ENCODE measurements at regions not wholly inside any gene's neighbourhood (a gene's known extent, or its start where the extent isn't known, plus 50 kb on each side); places are given as distances from the start of the nearest gene placed in this dataset.

DNA sequence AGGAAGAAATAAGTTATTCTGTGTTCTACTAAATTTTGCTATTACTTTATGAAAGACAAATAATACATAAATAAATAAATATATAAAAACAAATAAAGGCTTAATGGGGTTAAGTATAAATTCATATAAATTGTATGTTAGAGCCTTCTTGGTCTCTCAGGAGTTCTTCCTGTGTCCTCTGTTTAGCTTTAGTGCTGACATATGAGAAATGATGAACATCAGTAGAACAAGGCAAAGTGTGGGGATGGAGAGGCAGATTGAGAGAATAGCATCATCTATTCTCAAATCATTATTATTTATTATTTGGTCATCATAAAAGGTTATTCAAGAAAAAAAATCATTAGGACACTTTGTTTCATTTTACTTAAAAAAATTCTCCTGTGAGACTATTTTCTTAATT, 468.1 kb upstream of the CHST9 start:
- Mint-ChIP-seq H3K4me3 (no peak overlapping the region), H3K27me3 (no peaks in the 10 kb centered on the region), H3K27ac (no peak overlapping the region), H3K36me3 (no peaks in the 10 kb centered on the region), H3K4me1 (no peaks in the 10 kb centered on the region), H3K9me3 (peaks cover 0 to 32% (median 6%) of the 10 kb centered on the region in 7 donors)
- Histone ChIP-seq H3K27ac (ENCODE audit: insufficient read depth, low read length, poor library complexity, severe bottlenecking) (no peak overlapping the region), H3K4me1 (ENCODE audit: control insufficient read depth, insufficient read depth, low read length, poor library complexity, severe bottlenecking) (no peaks in the 10 kb centered on the region), H3K4me3 (ENCODE audit: low read depth, low read length) (no peak overlapping the region), H3K27me3 (ENCODE audit: control insufficient read depth, insufficient read depth, low read length) (no peaks in the 10 kb centered on the region), H3K36me3 (ENCODE audit: control insufficient read depth, insufficient read depth, low read length) (no peaks in the 10 kb centered on the region), H3K9me3 (ENCODE audit: control insufficient read depth in 2 of 2, low read length in 2 of 2) (peaks cover 0 to 1% of the 10 kb centered on the region in 2 experiments)
- ATAC-seq (ENCODE audit: low read depth in 2 of 2) (no peak), DNase-seq (no peak)

DNA sequence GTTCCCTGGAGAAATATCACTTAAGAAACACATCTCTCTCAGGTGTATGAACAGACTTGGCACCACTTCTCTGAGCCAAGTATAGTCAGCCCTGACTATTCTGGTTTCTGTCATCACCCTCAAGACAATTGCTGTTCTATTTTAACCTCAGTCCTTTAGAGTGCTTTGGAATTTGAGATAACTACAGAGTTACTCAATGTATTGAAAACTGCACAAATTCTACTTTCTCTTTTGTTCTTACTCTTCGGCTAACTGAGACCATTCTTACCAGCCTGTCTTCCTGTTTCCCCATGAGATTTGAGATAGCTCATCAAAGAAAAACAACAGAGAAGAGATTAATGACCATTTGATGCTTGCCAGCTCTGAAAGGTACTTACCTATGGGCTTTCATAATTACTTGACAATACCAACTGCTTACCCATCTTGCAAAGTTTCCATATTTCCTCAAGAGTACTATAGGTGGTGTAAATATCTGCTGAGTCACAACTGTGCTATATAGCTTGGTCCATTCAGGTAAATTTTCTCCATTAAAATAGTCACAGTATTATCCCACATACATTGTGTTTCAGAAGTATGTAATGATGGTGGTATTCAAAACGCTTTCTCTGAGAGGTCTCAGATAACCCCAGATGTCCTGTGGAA, 467.5 kb upstream of the CHST9 start:
- no peaks in the 10 kb centered on the region for H3K27me3 Mint-ChIP-seq
- no peak overlapping the region for H3K4me3 Mint-ChIP-seq
- ATAC-seq (ENCODE audit: low read depth in 2 of 2) (no peak), DNase-seq (no peak)
- no peaks in the 10 kb centered on the region for H3K4me1 Mint-ChIP-seq
- H3K27ac ChIP-seq (ENCODE audit: insufficient read depth, low read length, poor library complexity, severe bottlenecking), result no peak overlapping the region
- H3K27me3 ChIP-seq (ENCODE audit: control insufficient read depth, insufficient read depth, low read length), result no peaks in the 10 kb centered on the region
- peaks cover 0 to 32% (median 6%) of the 10 kb centered on the region in 7 donors for H3K9me3 Mint-ChIP-seq
- H3K36me3 Mint-ChIP-seq, result no peaks in the 10 kb centered on the region
- no peak overlapping the region for H3K27ac Mint-ChIP-seq
- H3K4me3 ChIP-seq (ENCODE audit: low read depth, low read length), result no peak overlapping the region
- H3K36me3 ChIP-seq (ENCODE audit: control insufficient read depth, insufficient read depth, low read length), result no peaks in the 10 kb centered on the region
- H3K9me3 ChIP-seq (ENCODE audit: control insufficient read depth in 2 of 2, low read length in 2 of 2), result no peaks in the 10 kb centered on the region
- no peaks in the 10 kb centered on the region for H3K4me1 ChIP-seq (ENCODE audit: control insufficient read depth, insufficient read depth, low read length, poor library complexity, severe bottlenecking)

DNA sequence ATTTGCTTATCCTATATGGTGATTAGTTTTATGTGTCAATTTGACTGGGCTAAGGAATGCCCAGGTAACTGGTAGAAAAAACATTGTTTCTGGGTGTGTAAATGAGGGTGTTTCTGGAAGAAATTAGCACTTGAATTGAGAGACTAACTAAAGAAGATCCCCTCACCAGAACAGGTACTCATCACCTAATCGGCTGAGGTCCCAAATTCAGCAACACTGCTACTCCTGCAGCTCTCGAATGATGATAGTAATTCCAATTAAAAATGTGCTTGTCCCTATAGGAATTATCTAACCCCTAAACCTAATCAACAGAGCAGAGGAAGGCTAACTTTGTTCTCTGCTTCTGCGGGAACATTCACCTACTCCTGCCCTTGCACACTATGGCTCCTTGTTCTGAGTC, 464.5 kb upstream of the CHST9 start:
- H3K36me3 Mint-ChIP-seq, result no peaks in the 10 kb centered on the region
- H3K27ac Mint-ChIP-seq, result peak overlapping the region in 1 of 3 donors; percentile 5
- H3K4me1 ChIP-seq (ENCODE audit: control insufficient read depth, insufficient read depth, low read length, poor library complexity, severe bottlenecking), result no peaks in the 10 kb centered on the region
- H3K27me3 ChIP-seq (ENCODE audit: control insufficient read depth, insufficient read depth, low read length), result no peaks in the 10 kb centered on the region
- H3K27me3 Mint-ChIP-seq, result no peaks in the 10 kb centered on the region
- no peak overlapping the region for H3K4me3 Mint-ChIP-seq
- H3K9me3 ChIP-seq (ENCODE audit: control insufficient read depth in 2 of 2, low read length in 2 of 2), result no peaks in the 10 kb centered on the region
- no peaks in the 10 kb centered on the region for H3K36me3 ChIP-seq (ENCODE audit: control insufficient read depth, insufficient read depth, low read length)
- no peak overlapping the region for H3K27ac ChIP-seq (ENCODE audit: insufficient read depth, low read length, poor library complexity, severe bottlenecking)
- DNase-seq (no peak), ATAC-seq (ENCODE audit: low read depth in 2 of 2) (no peak)
- H3K4me3 ChIP-seq (ENCODE audit: low read depth, low read length), result no peak overlapping the region
- peaks cover 0 to 22% (median 6%) of the 10 kb centered on the region in 7 donors for H3K9me3 Mint-ChIP-seq
- H3K4me1 Mint-ChIP-seq, result no peaks in the 10 kb centered on the region

DNA sequence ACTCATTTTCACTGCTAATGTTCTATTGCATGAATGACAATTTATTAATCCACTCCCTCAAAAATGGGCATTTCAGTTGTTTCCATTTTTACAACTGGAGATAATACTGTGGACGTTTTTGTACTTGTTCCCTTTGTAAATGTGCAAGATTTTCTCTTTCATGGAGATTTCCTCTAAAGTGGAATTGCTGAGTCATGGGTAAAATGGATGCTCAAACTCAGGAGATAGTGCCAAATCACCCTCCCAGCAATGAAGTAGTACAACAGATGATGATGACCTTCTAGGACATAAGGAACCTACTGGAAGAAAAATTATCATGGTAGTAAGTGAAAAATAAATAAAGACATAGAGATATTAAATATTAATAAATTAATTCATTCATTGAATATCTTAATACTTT, 460.8 kb upstream of the CHST9 start:
- Mint-ChIP-seq H3K4me1 (no peaks in the 10 kb centered on the region), H3K27me3 (no peaks in the 10 kb centered on the region), H3K9me3 (peaks cover 0 to 12% (median 5%) of the 10 kb centered on the region in 7 donors), H3K4me3 (no peak overlapping the region), H3K27ac (no peak overlapping the region), H3K36me3 (no peaks in the 10 kb centered on the region)
- Histone ChIP-seq H3K9me3 (ENCODE audit: control insufficient read depth in 2 of 2, low read length in 2 of 2) (no peaks in the 10 kb centered on the region), H3K27ac (ENCODE audit: insufficient read depth, low read length, poor library complexity, severe bottlenecking) (no peak overlapping the region), H3K36me3 (ENCODE audit: control insufficient read depth, insufficient read depth, low read length) (no peaks in the 10 kb centered on the region), H3K4me3 (ENCODE audit: low read depth, low read length) (no peak overlapping the region), H3K4me1 (ENCODE audit: control insufficient read depth, insufficient read depth, low read length, poor library complexity, severe bottlenecking) (no peaks in the 10 kb centered on the region), H3K27me3 (ENCODE audit: control insufficient read depth, insufficient read depth, low read length) (no peaks in the 10 kb centered on the region)
- DNase-seq, result no peak
- ATAC-seq (ENCODE audit: low read depth in 2 of 2), result no peak

DNA sequence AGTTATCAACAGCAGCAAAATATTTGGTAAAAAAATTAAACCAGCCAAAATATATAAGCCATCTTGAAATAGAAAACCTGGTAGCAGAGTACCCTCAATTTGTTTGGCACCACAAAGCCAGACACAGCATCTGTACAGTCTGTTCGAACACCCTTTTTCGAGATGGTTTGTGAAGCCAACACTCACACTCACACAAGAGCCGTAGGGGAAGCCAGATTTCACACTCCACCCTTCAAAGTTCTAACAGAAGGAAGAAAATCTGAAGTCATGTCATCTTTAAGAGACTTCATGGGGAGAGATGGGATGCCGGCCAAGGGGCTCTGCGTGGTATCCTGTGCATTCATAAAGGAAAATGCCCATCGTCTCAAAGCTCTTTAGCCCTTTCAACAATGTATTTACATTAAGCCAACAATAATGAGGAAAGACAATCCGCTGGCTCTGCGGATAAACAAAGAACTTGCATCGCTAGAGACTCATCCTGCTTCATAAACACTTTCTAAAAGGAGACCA, 451.5 kb upstream of the CHST9 start:
- ATAC-seq (ENCODE audit: low read depth in 2 of 2), result no peak

DNA sequence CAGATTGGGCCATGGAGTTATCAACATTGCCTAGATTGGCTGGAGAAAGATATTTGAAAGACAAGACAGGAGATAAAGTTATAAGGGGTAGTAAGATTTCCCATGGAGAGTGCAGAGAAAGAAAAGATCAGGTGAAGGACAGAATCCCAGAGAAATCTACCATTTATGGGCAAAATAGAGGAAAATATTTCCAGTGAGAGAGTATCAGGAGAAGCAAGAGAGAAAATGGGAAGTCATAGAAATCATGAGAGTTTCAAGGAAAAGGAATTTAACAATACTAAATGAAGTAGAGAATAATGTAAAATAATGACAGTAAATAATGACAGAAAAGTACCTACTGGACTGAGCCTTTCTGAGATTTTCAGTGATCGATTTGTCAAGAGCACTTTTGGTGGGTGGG, 447.6 kb upstream of the CHST9 start:
- peaks cover 2 to 6% of the 10 kb centered on the region in 2 experiments for H3K9me3 ChIP-seq (ENCODE audit: control insufficient read depth in 2 of 2, low read length in 2 of 2)
- no peak overlapping the region for H3K4me3 Mint-ChIP-seq
- ATAC-seq (ENCODE audit: low read depth in 2 of 2) (no peak), DNase-seq (no peak)
- no peak overlapping the region for H3K4me3 ChIP-seq (ENCODE audit: low read depth, low read length)
- peaks cover 0 to 7% (median 2%) of the 10 kb centered on the region in 7 donors for H3K9me3 Mint-ChIP-seq
- H3K36me3 ChIP-seq (ENCODE audit: control insufficient read depth, insufficient read depth, low read length), result no peaks in the 10 kb centered on the region
- no peak overlapping the region for H3K27ac ChIP-seq (ENCODE audit: insufficient read depth, low read length, poor library complexity, severe bottlenecking)
- H3K27ac Mint-ChIP-seq, result no peak overlapping the region
- no peaks in the 10 kb centered on the region for H3K27me3 ChIP-seq (ENCODE audit: control insufficient read depth, insufficient read depth, low read length)
- no peaks in the 10 kb centered on the region for H3K36me3 Mint-ChIP-seq
- no peaks in the 10 kb centered on the region for H3K4me1 ChIP-seq (ENCODE audit: control insufficient read depth, insufficient read depth, low read length, poor library complexity, severe bottlenecking)
- no peaks in the 10 kb centered on the region for H3K27me3 Mint-ChIP-seq
- no peaks in the 10 kb centered on the region for H3K4me1 Mint-ChIP-seq

More for the DNA sequence above, 451.5 kb upstream of the CHST9 start:
- H3K9me3 Mint-ChIP-seq, result peaks cover 0 to 8% (median 5%) of the 10 kb centered on the region in 7 donors
- no peaks in the 10 kb centered on the region for H3K9me3 ChIP-seq (ENCODE audit: control insufficient read depth in 2 of 2, low read length in 2 of 2)
- H3K4me1 Mint-ChIP-seq, result no peaks in the 10 kb centered on the region
- DNase-seq, result no peak
- H3K4me3 Mint-ChIP-seq, result no peak overlapping the region
- no peak overlapping the region for H3K27ac ChIP-seq (ENCODE audit: insufficient read depth, low read length, poor library complexity, severe bottlenecking)
- no peak overlapping the region for H3K27ac Mint-ChIP-seq
- no peak overlapping the region for H3K4me3 ChIP-seq (ENCODE audit: low read depth, low read length)
- no peaks in the 10 kb centered on the region for H3K36me3 ChIP-seq (ENCODE audit: control insufficient read depth, insufficient read depth, low read length)
- H3K36me3 Mint-ChIP-seq, result no peaks in the 10 kb centered on the region
- H3K27me3 ChIP-seq (ENCODE audit: control insufficient read depth, insufficient read depth, low read length), result no peaks in the 10 kb centered on the region
- no peaks in the 10 kb centered on the region for H3K27me3 Mint-ChIP-seq
- H3K4me1 ChIP-seq (ENCODE audit: control insufficient read depth, insufficient read depth, low read length, poor library complexity, severe bottlenecking), result no peaks in the 10 kb centered on the region

DNA sequence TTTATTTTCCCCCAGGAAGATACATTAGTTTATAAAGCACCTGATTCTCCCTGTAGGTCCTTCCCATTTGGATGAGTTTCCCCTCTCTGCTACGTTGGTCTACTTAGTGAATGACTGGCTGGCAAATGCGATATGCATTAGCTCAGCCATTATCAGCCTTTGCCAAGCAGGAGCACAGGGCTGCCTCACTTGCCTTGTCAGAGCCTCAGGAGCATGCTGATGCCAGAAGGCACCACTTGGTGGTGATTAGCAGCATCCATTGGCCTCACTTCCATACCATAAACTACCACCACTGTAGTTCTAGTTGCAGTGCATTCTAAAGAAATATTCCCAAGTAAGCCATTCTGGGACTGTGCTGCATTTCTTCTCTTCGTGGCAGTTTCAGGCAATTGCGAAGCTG, 442.8 kb upstream of the CHST9 start:
- H3K27ac Mint-ChIP-seq, result no peak overlapping the region
- H3K4me1 Mint-ChIP-seq, result no peaks in the 10 kb centered on the region
- Histone ChIP-seq H3K36me3 (ENCODE audit: control insufficient read depth, insufficient read depth, low read length) (no peaks in the 10 kb centered on the region), H3K27me3 (ENCODE audit: control insufficient read depth, insufficient read depth, low read length) (no peaks in the 10 kb centered on the region), H3K27ac (ENCODE audit: insufficient read depth, low read length, poor library complexity, severe bottlenecking) (no peak overlapping the region), H3K4me3 (ENCODE audit: low read depth, low read length) (no peak overlapping the region), H3K4me1 (ENCODE audit: control insufficient read depth, insufficient read depth, low read length, poor library complexity, severe bottlenecking) (no peaks in the 10 kb centered on the region), H3K9me3 (ENCODE audit: control insufficient read depth in 2 of 2, low read length in 2 of 2) (peaks cover 2 to 6% of the 10 kb centered on the region in 2 experiments)
- DNase-seq, result no peak
- H3K9me3 Mint-ChIP-seq, result peaks cover 0 to 5% (median 0%) of the 10 kb centered on the region in 7 donors
- ATAC-seq (ENCODE audit: low read depth in 2 of 2), result no peak
- no peaks in the 10 kb centered on the region for H3K36me3 Mint-ChIP-seq
- H3K27me3 Mint-ChIP-seq, result no peaks in the 10 kb centered on the region
- no peak overlapping the region for H3K4me3 Mint-ChIP-seq

DNA sequence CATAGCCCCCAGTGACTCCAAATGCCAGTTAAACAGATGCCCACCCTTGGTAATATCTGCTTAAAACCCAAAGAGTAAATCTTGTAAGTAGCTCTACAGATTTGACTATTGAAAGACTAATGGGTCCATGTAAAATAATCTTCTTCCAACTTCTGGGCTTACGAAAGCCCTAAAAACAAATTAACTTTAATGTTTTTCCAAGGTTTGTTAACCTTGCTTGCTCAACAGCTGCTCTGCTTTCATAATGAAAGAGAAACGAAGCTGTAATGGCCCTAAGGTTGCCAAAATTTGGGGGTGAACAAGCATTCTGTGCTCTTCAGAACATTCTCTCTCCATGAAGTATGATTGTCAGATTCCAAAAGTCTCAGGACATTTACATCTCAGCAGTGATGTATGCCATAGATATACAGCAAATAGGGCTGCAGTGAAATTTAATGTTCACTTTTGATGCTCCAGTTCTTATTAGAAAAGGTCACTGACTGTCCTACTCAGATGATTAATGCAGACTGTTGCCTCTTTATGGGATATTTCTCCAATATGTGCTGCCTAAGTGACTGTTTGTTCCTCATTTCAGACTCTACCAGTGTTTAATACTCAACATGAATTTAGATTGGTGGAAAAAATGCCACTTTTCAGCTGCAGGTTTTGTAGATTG, 436.3 kb upstream of the CHST9 start:
- no peak overlapping the region for H3K4me3 ChIP-seq (ENCODE audit: low read depth, low read length)
- ATAC-seq (ENCODE audit: low read depth in 2 of 2), result no peak
- Mint-ChIP-seq H3K36me3 (no peaks in the 10 kb centered on the region), H3K4me3 (no peak overlapping the region), H3K9me3 (peaks cover 0 to 13% (median 3%) of the 10 kb centered on the region in 7 donors), H3K27ac (no peak overlapping the region), H3K4me1 (no peaks in the 10 kb centered on the region), H3K27me3 (no peaks in the 10 kb centered on the region)
- H3K9me3 ChIP-seq (ENCODE audit: control insufficient read depth in 2 of 2, low read length in 2 of 2), result no peaks in the 10 kb centered on the region
- H3K4me1 ChIP-seq (ENCODE audit: control insufficient read depth, insufficient read depth, low read length, poor library complexity, severe bottlenecking), result no peaks in the 10 kb centered on the region
- no peaks in the 10 kb centered on the region for H3K27me3 ChIP-seq (ENCODE audit: control insufficient read depth, insufficient read depth, low read length)
- no peak overlapping the region for H3K27ac ChIP-seq (ENCODE audit: insufficient read depth, low read length, poor library complexity, severe bottlenecking)
- no peak for DNase-seq
- H3K36me3 ChIP-seq (ENCODE audit: control insufficient read depth, insufficient read depth, low read length), result no peaks in the 10 kb centered on the region
